ENCODE measurements at regions not wholly inside any gene's neighbourhood (a gene's known extent, or its start where the extent isn't known, plus 50 kb on each side); places are given as distances from the start of the nearest gene placed in this dataset.

DNA sequence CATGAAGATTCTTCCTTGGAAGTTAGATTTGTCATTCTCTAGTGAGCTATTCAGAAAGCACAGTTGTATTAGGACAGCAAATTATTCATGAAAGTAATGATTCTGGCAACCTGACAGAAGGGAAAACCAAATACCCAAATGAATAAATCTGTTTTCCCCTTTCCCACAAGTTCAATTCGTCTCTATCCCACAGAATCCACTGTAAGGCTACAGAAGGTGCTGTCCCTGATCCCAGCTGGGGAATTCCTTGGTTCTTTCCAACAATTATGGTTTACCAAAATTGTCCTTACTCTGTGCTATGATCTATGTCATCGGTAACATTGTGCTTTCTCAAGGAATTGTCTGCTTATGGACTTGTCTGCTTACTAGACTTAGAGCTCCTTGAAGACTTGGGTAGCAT is 104.2 kb downstream of the FASLG start:
- TF ChIP-seq, protein P1, sequence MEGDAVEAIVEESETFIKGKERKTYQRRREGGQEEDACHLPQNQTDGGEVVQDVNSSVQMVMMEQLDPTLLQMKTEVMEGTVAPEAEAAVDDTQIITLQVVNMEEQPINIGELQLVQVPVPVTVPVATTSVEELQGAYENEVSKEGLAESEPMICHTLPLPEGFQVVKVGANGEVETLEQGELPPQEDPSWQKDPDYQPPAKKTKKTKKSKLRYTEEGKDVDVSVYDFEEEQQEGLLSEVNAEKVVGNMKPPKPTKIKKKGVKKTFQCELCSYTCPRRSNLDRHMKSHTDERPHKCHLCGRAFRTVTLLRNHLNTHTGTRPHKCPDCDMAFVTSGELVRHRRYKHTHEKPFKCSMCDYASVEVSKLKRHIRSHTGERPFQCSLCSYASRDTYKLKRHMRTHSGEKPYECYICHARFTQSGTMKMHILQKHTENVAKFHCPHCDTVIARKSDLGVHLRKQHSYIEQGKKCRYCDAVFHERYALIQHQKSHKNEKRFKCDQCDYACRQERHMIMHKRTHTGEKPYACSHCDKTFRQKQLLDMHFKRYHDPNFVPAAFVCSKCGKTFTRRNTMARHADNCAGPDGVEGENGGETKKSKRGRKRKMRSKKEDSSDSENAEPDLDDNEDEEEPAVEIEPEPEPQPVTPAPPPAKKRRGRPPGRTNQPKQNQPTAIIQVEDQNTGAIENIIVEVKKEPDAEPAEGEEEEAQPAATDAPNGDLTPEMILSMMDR (IDR thresholded peaks at IDR 0.05; ENCODE audit: insufficient read depth, missing control alignments) = no peak
- no peak for FAIRE-seq
- no peak for DNase-seq (ENCODE audit: insufficient read length, low spot score)

DNA sequence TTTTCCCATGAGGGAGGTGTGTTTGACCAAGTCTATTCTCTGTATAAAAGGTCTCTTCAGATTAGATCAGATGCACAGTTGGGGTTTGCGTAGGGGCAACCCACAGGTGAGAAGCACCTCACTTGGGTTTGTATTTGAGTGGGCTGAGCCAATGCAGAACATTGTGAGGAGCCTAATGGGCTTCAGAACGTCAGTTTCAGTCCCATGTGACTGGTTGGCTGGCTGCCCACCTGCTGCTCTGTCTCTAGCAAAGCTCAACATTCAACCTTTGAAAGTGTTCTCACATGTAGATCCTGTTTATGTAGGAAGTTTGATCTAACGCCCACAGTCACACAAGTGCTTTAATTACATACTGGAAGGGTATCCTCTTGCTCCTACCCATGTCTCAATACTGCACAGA is 105.5 kb downstream of the FASLG start:
- TF ChIP-seq, protein P1 (IDR thresholded peaks at IDR 0.05; ENCODE audit: insufficient read depth, missing control alignments) = no peak
- DNase-seq (ENCODE audit: insufficient read length, low spot score) = no peak
- FAIRE-seq = no peak

DNA sequence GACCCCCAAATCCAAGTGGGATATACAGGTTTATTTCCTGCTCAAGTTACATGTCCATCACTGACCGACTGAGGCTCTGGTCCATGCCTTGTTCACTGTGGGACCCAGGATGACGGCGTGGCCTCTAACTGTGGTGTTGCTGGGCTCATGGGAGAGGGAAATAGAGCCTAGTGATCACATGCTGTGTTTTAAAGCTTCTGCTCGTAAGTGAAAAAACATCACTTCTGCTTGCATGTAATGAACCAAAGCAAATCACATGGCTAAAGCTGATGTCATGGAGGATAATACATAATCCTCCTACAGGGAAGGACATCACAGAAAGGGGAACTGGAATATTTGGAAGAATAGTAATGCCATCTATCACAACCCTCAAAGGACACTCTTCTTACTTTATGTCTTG is 107.6 kb downstream of the FASLG start:
- TF ChIP-seq, protein P1 (IDR thresholded peaks at IDR 0.05; ENCODE audit: insufficient read depth, missing control alignments) = no peak
- DNase-seq (ENCODE audit: insufficient read length, low spot score) (no peak), FAIRE-seq (peak; percentile 48)

DNA sequence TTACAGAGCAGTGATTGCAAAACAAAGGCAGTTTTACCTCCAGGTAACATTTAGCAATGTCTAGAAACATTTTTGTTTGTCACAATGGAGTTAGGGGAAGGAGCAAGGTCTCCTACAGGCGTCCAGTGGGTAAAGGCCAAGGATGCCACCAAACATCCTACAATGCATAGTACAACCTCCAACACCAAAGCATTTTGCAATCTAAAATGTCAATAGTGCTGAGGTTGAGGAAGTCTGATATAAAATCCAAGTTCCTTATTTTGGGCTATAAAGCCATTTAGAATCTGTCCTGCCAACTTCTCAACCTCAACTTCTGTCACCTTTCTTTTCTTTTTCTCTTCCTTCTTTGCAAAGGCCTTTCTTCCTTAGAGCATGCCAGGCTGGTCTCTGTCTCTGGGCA is 111.2 kb downstream of the FASLG start:
- FAIRE-seq (no peak), DNase-seq (ENCODE audit: insufficient read length, low spot score) (no peak)
- TF ChIP-seq, protein P1 (IDR thresholded peaks at IDR 0.05; ENCODE audit: insufficient read depth, missing control alignments) = no peak

DNA sequence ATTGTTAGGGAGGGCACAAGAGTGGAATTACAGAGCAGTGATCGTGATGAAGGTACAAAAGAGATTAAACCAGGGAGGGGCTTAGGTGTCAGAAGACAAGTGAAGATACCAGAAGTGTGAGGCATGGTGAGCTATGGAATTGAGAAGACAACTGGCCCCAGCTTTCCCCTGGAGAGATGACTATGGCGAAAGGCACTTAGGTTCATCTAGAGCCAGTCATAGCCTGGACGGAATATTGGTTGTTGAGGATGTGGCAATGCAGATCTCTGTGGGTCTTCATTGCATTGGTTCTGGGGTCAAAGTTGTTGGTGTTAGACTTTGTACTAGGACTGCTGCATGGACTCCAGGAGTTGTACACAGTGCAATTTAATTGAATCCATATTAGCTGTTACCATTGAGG is 115.7 kb downstream of the FASLG start:
- TF ChIP-seq, protein P1 (IDR thresholded peaks at IDR 0.05; ENCODE audit: insufficient read depth, missing control alignments) = no peak
- DNase-seq (ENCODE audit: insufficient read length, low spot score) (no peak), FAIRE-seq (no peak)

DNA sequence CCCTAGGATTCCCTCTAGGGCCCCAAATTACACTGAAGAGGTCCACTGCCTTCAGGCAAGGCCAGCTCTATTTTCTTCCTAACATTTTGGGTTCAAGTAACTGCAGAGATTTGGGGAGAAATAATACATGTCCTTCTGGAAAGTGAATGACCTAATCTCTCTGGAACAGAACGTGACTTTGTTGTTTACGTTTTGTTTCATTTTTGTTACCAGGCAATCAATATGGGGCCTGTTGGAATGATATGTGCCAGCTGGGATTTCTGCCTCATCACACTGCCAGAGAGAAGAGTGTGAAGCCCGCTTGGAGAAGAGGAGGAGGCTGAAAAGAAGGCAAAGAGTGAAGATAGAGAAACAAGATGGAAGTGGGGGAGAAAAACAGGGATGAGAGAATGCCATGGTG is 116.7 kb downstream of the FASLG start:
- DNase-seq (ENCODE audit: insufficient read length, low spot score) (no peak), FAIRE-seq (no peak)
- TF ChIP-seq, protein P1 (IDR thresholded peaks at IDR 0.05; ENCODE audit: insufficient read depth, missing control alignments) = no peak

DNA sequence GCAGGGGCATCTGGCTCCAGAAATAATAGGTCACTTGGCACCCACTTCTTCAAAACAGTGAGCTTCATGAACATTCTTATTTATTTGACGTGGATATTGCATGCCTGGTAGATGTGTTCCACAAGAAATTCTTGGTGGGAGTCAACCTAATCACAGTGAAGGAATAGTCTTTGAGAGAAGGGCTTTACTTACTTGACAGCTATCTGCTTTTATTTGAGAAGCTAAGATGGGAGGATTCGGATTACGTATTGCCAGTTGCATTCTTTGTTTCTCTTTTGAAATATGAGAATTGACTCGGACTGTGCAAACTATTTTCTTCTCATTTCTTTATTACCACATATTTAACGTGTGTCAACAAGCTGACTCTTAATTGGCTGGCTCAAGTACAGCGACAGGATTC is 117.2 kb downstream of the FASLG start:
- DNase-seq (ENCODE audit: insufficient read length, low spot score) (no peak), FAIRE-seq (no peak)
- TF ChIP-seq, protein P1 (IDR thresholded peaks at IDR 0.05; ENCODE audit: insufficient read depth, missing control alignments) = no peak

Data from D721Med (cell line).